GM06990 (cell line): ENCODE measurements at regions not wholly inside any gene's neighbourhood (a gene's known extent, or its start where the extent isn't known, plus 50 kb on each side); places are given as distances from the start of the nearest gene placed in this dataset.

Experiments
- DNase-seq: peaks from one replicate; pipeline ENCODE4 v3.0.0-alpha.2; 2011; ENCODE audit not compliant: insufficient read length; ENCODE audit errors: extremely low read depth
- H3K27me3 ChIP-seq: replicated peaks from 2 replicates; pipeline ENCODE4 v1.6.0; 2011; ENCODE audit warnings: low read length; ENCODE audit not compliant: control insufficient read depth, insufficient read depth
- H3K36me3 ChIP-seq: 2 replicates; pipeline ENCODE4 v1.5.1; 2011; ENCODE audit warnings: low read length; ENCODE audit not compliant: control insufficient read depth, insufficient read depth
- H3K4me3 ChIP-seq: replicated peaks from 2 replicates; pipeline ENCODE4 v1.5.1; 2011; ENCODE audit warnings: low read depth, mild to moderate bottlenecking, control low read depth, low read length
- TF ChIP-seq, protein P1 (sequence below): IDR thresholded peaks from 2 replicates; pipeline ENCODE4 v1.5.1; 2011; ENCODE audit warnings: low read length, control low read depth, mild to moderate bottlenecking, inconsistent platforms; ENCODE audit not compliant: insufficient read depth, poor library complexity, severe bottlenecking

- no peaks in the 10 kb centered on the region for H3K27me3 ChIP-seq
- H3K4me3 ChIP-seq, result no peak overlapping the region
- no peaks in the 10 kb centered on the region for H3K36me3 ChIP-seq
- TF ChIP-seq, protein P1, sequence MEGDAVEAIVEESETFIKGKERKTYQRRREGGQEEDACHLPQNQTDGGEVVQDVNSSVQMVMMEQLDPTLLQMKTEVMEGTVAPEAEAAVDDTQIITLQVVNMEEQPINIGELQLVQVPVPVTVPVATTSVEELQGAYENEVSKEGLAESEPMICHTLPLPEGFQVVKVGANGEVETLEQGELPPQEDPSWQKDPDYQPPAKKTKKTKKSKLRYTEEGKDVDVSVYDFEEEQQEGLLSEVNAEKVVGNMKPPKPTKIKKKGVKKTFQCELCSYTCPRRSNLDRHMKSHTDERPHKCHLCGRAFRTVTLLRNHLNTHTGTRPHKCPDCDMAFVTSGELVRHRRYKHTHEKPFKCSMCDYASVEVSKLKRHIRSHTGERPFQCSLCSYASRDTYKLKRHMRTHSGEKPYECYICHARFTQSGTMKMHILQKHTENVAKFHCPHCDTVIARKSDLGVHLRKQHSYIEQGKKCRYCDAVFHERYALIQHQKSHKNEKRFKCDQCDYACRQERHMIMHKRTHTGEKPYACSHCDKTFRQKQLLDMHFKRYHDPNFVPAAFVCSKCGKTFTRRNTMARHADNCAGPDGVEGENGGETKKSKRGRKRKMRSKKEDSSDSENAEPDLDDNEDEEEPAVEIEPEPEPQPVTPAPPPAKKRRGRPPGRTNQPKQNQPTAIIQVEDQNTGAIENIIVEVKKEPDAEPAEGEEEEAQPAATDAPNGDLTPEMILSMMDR, result peak; percentile 97
- DNase-seq, result peak; percentile 69
Measured at GRCh38 chr19:13588957-13589833, 82.9 kb upstream of the CACNA1A start.

DNA sequence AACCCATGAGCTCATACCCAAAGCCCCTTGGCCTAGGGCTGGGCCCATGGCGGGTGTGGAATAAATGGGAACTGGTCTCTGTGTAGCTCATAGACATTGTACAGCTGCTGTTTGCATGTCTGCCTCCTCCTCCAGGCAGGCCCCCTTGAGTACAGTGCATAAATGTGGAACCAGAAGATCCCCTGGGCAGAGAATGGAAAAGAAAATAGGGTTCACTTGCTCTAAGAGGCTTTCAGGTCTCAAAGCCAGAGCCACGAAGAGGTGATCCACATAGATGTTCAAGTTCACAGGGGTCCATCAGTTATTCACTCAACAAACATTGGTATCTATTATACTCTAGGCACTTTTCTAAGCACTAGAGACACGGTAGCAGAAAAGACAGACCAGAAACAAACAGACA is 79.2 kb upstream of the CACNA1A start:
- H3K27me3 ChIP-seq, result no peaks in the 10 kb centered on the region
- no peaks in the 10 kb centered on the region for H3K36me3 ChIP-seq
- TF ChIP-seq, protein P1, result no peak
- no peak overlapping the region for H3K4me3 ChIP-seq
- DNase-seq, result no peak

GRCh38 chr19:13583753-13584152 is 77.5 kb upstream of the CACNA1A start:
- no peak for DNase-seq
- Histone ChIP-seq H3K4me3 (no peak overlapping the region), H3K36me3 (no peaks in the 10 kb centered on the region), H3K27me3 (no peaks in the 10 kb centered on the region)
- TF ChIP-seq, protein P1, result no peak

- H3K36me3 ChIP-seq, result no peaks in the 10 kb centered on the region
- no peaks in the 10 kb centered on the region for H3K27me3 ChIP-seq
- no peak for DNase-seq
- H3K4me3 ChIP-seq, result no peak overlapping the region
- TF ChIP-seq, protein P1, result no peak
Measured at GRCh38 chr19:13583114-13583513, 76.8 kb upstream of the CACNA1A start.

- Histone ChIP-seq H3K36me3 (no peaks in the 10 kb centered on the region), H3K27me3 (no peaks in the 10 kb centered on the region)
- TF ChIP-seq, protein P1, result no peak
Measured at GRCh38 chr19:13581576-13581975, 75.3 kb upstream of the CACNA1A start.

More at GRCh38 chr19:13581576-13581975, 75.3 kb upstream of the CACNA1A start:
- no peak overlapping the region for H3K4me3 ChIP-seq
- no peak for DNase-seq
